GM21825 (cell line): ENCODE measurements at regions not wholly inside any gene's neighbourhood (a gene's known extent, or its start where the extent isn't known, plus 50 kb on each side); places are given as distances from the start of the nearest gene placed in this dataset.
A peak's percentile ranks its signal among the peaks of the same experiment; 100 is the strongest.

ENCODE experiments used
- ATAC-seq: cut with Tn5 transposase; IDR thresholded peaks from one replicate; pipeline ENCODE4 v1.9.1; 2021; ENCODE audit warnings: mild to moderate bottlenecking, moderate library complexity; ENCODE audit not compliant: unreplicated experiment

- no peak for ATAC-seq
Observed at GRCh38 chr18:73869182-73869581, 278.5 kb downstream of the FBXO15 start.

- ATAC-seq = no peak
Observed at GRCh38 chr18:73861771-73862170, 285.9 kb downstream of the FBXO15 start.

- ATAC-seq = no peak
Observed at GRCh38 chr18:73859837-73860397, 287.7 kb downstream of the FBXO15 start.

GRCh38 chr18:73852789-73853549 lies 294.7 kb downstream of the FBXO15 start:
- no peak for ATAC-seq

GRCh38 chr18:73850782-73851181 lies 296.9 kb downstream of the FBXO15 start:
- no peak for ATAC-seq

- no peak for ATAC-seq
Observed at GRCh38 chr18:73848656-73849055, 299.0 kb downstream of the FBXO15 start.

GRCh38 chr18:73843455-73843854 lies 304.2 kb downstream of the FBXO15 start:
- ATAC-seq = no peak

- peak; percentile 75 for ATAC-seq
Observed at GRCh38 chr18:73842795-73843394, 304.7 kb downstream of the FBXO15 start.

- no peak for ATAC-seq
Observed at GRCh38 chr18:73841661-73842060, 306.0 kb downstream of the FBXO15 start.

- no peak for ATAC-seq
Observed at GRCh38 chr18:73840319-73840945, 307.2 kb downstream of the FBXO15 start.

- ATAC-seq = no peak
Observed at GRCh38 chr18:73839441-73839840, 308.2 kb downstream of the FBXO15 start.

- no peak for ATAC-seq
Observed at GRCh38 chr18:73838107-73838506, 309.5 kb downstream of the FBXO15 start.

GRCh38 chr18:73835656-73836364 lies 311.8 kb downstream of the FBXO15 start:
- no peak for ATAC-seq

- no peak for ATAC-seq
Observed at GRCh38 chr18:73835039-73835438, 312.6 kb downstream of the FBXO15 start.

- no peak for ATAC-seq
Observed at GRCh38 chr18:73831688-73832087, 315.9 kb downstream of the FBXO15 start.

- ATAC-seq = no peak
Observed at GRCh38 chr18:73829146-73829545, 318.5 kb downstream of the FBXO15 start.

GRCh38 chr18:73827801-73828200 lies 319.8 kb downstream of the FBXO15 start:
- ATAC-seq = no peak

GRCh38 chr18:73826098-73826497 lies 321.5 kb downstream of the FBXO15 start:
- ATAC-seq = no peak

- no peak for ATAC-seq
Observed at GRCh38 chr18:73824671-73825070, 323.0 kb downstream of the FBXO15 start.

- no peak for ATAC-seq
Observed at GRCh38 chr18:73812423-73812822, 335.2 kb downstream of the FBXO15 start.

- no peak for ATAC-seq
Observed at GRCh38 chr18:73807551-73808192, 340.0 kb downstream of the FBXO15 start.
